Naive B cell (primary cell): ENCODE measurements at regions not wholly inside any gene's neighbourhood (a gene's known extent, or its start where the extent isn't known, plus 50 kb on each side); places are given as distances from the start of the nearest gene placed in this dataset.
"Not testable (repeated sequence)": the region's sequence is repeated elsewhere in the genome, so short reads cannot be mapped to it uniquely, and the experiment has no call there.

Experiments
- ATAC-seq, 2 donors: fragments of 150-1000 bp; cut with Tn5 transposase; 2 replicates each; pipeline ENCODE4 v1.10.0; 2021; ENCODE audit warnings: low read depth in 2 of 2, mild to moderate bottlenecking in 2 of 2, moderate library complexity in 2 of 2
- DNase-seq: peaks from one replicate; pipeline ENCODE4 v3.0.0; 2022
- H3K27ac Mint-ChIP-seq, 6 donors: one replicate each; pipeline ENCODE4 v1.8.0; 2020 to 2022; ENCODE audit warnings: mild to moderate bottlenecking in 6 of 6, mixed read lengths in 6 of 6, moderate library complexity in 5 of 6, inconsistent platforms in 2 of 6
- H3K27me3 Mint-ChIP-seq, 3 donors: one replicate each; pipeline ENCODE4 v1.8.0; 2021 to 2022; ENCODE audit warnings: mixed read lengths in 3 of 3, mild to moderate bottlenecking in 1 of 3
- H3K36me3 Mint-ChIP-seq, 2 donors: one replicate each; pipeline ENCODE4 v1.8.0; 2020 to 2022; ENCODE audit warnings: mixed read lengths in 2 of 2, inconsistent platforms in 1 of 2, mild to moderate bottlenecking in 1 of 2
- H3K4me1 Mint-ChIP-seq, 3 donors: one replicate each; pipeline ENCODE4 v1.8.0; 2020 to 2022; ENCODE audit warnings: mixed read lengths in 3 of 3, inconsistent platforms in 1 of 3, mild to moderate bottlenecking in 1 of 3, moderate library complexity in 1 of 3
- H3K4me3 Mint-ChIP-seq, 8 donors: one replicate each; pipeline ENCODE4 v1.8.0; 2020 to 2022; ENCODE audit warnings: mild to moderate bottlenecking in 8 of 8, mixed read lengths in 8 of 8, moderate library complexity in 8 of 8, inconsistent platforms in 2 of 8
- H3K9me3 Mint-ChIP-seq, 7 donors: one replicate each; pipeline ENCODE4 v1.8.0; 2020 to 2022; ENCODE audit warnings: mixed read lengths in 7 of 7, mild to moderate bottlenecking in 5 of 7, inconsistent platforms in 2 of 7, moderate library complexity in 1 of 7

DNA sequence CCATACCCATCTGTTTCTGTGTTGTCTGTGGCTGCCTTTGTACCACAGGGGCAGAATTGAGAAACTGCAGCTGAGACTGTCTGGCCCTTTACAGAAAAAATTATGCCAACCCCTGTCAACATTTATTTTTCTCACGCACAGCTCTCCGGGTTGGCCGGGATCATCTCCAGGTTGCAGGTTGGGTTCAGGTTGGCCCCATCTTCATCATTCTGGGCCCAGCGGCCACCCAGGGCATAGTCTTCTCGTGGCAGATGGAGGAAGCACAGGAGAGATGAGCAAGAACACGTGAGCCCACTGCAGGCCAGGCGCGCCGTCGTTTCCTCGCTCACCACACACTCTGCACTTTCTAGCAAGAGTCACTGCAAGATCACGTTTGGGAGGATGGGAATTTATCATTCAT is 66.1 kb upstream of the SEC14L1 start:
- H3K4me1 Mint-ChIP-seq = peaks cover 0 to 10% (median 5%) of the 10 kb centered on the region in 3 donors
- H3K4me3 Mint-ChIP-seq = no peak overlapping the region
- no peak for ATAC-seq
- H3K36me3 Mint-ChIP-seq = no peaks in the 10 kb centered on the region
- H3K27me3 Mint-ChIP-seq = peaks cover 21 to 45% (median 43%) of the 10 kb centered on the region in 3 donors
- H3K9me3 Mint-ChIP-seq = no peaks in the 10 kb centered on the region
- no peak for DNase-seq
- no peak overlapping the region for H3K27ac Mint-ChIP-seq

DNA sequence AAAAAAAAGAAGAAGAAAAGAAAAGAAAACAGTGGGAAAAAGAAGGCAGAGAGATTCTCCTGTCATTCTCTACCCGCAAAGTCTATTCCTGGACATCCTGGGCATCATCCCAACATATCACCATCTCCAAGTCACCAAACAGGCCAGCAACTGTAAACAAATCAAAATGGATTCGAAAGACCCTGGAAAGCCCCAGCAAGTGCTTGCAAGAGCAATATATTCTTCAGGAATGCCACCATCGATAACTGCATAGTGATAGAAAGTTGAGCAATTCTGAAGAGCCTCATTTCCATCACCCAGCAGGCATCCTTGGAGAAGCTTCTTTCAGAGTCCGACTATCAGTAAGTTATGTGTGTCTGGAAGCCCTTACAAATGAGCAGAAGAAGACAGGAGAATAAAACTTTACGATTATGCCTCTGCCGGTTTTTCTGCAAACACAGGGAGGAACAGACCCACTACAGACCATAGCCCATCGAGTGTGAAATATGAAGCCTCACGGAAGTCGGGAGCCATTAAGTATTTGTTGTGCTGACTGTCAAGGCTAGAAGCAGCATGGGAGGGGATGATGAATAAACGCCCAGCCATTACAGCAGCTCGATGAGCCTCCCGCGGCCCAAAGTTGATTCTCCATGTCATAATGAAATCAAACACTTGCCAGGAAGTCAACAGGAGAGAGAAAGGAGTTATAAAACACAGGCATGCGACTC is 64.5 kb upstream of the SEC14L1 start:
- peaks cover 21 to 45% (median 43%) of the 10 kb centered on the region in 3 donors for H3K27me3 Mint-ChIP-seq
- DNase-seq (no peak), ATAC-seq (no peak)
- H3K4me1 Mint-ChIP-seq = peaks cover 0 to 11% (median 7%) of the 10 kb centered on the region in 3 donors
- H3K4me3 Mint-ChIP-seq = no peak overlapping the region
- no peaks in the 10 kb centered on the region for H3K36me3 Mint-ChIP-seq
- H3K27ac Mint-ChIP-seq = no peak overlapping the region
- no peaks in the 10 kb centered on the region for H3K9me3 Mint-ChIP-seq

DNA sequence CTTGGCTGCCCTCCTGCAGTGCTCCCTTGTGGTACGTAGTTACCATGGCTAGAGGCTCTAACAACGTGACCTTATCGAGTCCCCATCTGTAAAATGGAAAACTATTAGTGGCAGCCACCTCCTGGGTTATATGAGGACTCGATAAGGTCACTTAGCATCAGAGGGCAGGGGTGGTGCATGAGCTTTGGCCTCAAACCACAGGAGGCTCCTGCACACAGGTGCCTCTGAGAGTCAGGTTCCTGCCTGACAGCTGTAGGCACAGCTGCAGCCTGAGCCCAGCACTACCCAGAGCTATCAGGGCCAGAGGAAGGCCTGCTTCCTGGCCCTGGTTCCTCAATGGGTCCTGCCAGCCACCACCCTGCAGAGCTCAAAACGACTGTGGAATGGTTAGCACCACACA is 57.2 kb upstream of the SEC14L1 start:
- ATAC-seq = no peak
- no peak for DNase-seq
- H3K27ac Mint-ChIP-seq = peak overlapping the region in 1 of 6 donors; percentile 57
- H3K27me3 Mint-ChIP-seq = peaks cover 0 to 11% (median 5%) of the 10 kb centered on the region in 3 donors
- H3K4me1 Mint-ChIP-seq = peaks cover 16 to 30% (median 16%) of the 10 kb centered on the region in 3 donors
- H3K4me3 Mint-ChIP-seq = no peak overlapping the region
- H3K9me3 Mint-ChIP-seq = peaks cover 0 to 4% (median 0%) of the 10 kb centered on the region in 7 donors
- no peaks in the 10 kb centered on the region for H3K36me3 Mint-ChIP-seq

DNA sequence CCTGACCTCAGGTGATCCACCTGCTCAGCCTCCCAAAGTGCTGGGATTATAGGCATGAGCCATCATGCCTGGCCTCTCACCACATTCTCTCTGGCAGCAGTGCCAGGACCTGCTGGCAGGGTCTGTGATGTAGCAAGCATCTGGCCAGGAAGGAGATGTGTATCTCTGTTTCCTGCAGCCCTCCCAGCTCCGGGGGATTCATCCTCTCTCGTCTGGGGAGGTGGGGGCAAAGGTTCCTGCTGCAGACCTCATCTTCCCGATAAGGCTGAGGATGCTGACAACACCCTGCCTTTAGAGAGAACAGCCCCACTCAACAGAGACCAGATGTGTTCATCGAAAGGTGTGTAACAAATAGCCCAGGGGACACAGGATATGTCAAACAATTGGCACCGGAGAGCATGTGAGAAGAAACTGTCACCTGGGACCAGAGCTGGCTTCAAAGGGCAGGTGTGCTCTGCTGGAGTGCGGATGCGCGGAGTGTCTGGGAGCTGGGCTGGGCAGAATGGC is 54.8 kb upstream of the SEC14L1 start:
- no peaks in the 10 kb centered on the region for H3K36me3 Mint-ChIP-seq
- H3K27me3 Mint-ChIP-seq = peaks cover 0 to 11% (median 5%) of the 10 kb centered on the region in 3 donors
- peak overlapping the region in 3 of 6 donors; percentile 42 to 90 (median 84) for H3K27ac Mint-ChIP-seq
- H3K4me3 Mint-ChIP-seq = peak overlapping the region in 3 of 8 donors; percentile 1 to 65 (median 34)
- H3K4me1 Mint-ChIP-seq = peaks cover 24 to 42% (median 41%) of the 10 kb centered on the region in 3 donors
- no peak for ATAC-seq
- DNase-seq = no peak
- H3K9me3 Mint-ChIP-seq = peaks cover 0 to 4% (median 0%) of the 10 kb centered on the region in 7 donors

DNA sequence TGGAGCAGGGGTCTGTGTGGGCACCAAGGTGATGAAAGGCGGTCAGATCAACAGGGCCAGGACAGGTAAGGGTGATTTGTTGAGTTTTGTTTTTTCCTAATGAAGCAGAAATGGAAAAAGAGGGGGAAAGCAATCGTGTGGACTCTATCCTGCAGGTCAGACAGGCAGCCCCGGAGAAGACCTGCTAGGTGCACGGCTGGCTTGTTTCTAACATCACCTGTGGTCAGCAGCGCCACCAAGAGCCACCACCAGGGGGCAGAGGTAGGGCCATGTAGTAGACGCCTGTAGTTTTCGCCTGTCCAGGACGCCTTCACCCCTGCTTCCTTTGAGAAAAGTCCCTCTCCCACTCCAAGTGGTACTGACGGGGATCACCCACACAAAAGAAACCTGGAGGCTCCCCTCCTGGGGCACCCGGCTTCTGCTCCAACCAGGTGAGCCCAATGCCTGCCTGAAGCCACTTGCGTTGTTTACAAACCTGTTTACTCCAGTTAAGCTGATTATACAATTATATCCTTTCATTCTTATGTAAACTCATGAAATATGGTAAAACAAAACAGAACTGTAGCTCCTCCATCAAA is 54.2 kb upstream of the SEC14L1 start:
- peak overlapping the region in 3 of 6 donors; percentile 42 to 90 (median 84) for H3K27ac Mint-ChIP-seq
- DNase-seq = peak; percentile 75
- ATAC-seq = peak; percentile 16 to 31
- H3K27me3 Mint-ChIP-seq = peaks cover 0 to 11% (median 5%) of the 10 kb centered on the region in 3 donors
- H3K9me3 Mint-ChIP-seq = peaks cover 0 to 4% (median 0%) of the 10 kb centered on the region in 7 donors
- H3K4me3 Mint-ChIP-seq = peak overlapping the region in 6 of 8 donors; percentile 1 to 65 (median 32)
- no peaks in the 10 kb centered on the region for H3K36me3 Mint-ChIP-seq
- H3K4me1 Mint-ChIP-seq = peaks cover 24 to 47% (median 45%) of the 10 kb centered on the region in 3 donors

DNA sequence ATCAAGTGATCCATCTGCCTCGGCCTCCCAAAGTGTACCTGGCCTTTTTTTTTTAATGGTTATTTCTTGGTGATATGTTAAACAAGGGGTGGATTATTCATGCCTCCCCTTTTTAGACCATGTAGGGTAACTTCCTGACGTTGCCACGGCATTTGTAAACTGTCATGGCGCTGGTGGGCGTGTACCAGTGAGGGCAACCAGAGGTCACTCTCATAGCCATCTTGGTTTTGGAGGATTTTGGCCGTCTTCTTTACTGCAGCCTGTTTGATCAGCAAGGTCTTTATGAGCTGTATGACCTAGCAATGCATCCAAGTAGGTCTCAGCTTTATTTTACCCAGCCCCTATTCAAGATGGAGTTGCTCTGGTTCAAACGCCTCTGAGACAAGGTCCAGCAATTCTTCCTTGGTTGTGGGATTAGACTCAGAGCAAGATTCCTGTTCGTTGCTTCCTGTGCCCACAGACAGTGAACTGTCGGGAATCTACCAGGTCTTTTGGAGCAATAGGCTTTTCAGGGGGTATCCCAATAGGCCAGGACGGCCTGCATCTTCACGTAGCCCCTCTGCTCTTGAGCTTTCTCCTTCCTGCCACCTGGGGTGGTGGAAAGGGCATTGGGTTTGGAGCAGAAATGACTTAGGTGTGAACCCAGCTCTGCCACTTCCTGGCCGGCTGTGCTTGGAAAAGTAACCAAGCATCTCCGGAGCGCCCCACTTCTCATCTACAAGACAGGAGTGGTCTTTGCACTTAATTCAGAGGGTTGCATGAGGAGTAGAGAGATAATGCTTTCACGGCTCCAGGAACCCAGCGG is 52.9 kb upstream of the SEC14L1 start:
- Mint-ChIP-seq H3K9me3 (peaks cover 0 to 4% (median 0%) of the 10 kb centered on the region in 7 donors), H3K27me3 (peaks cover 0 to 11% (median 0%) of the 10 kb centered on the region in 3 donors), H3K4me3 (peak overlapping the region; percentile 94 to 100 (median 98)), H3K36me3 (peaks cover 5 to 8% of the 10 kb centered on the region in 2 donors), H3K4me1 (peaks cover 30 to 57% (median 47%) of the 10 kb centered on the region in 3 donors), H3K27ac (peak overlapping the region; percentile 97 to 100 (median 98))
- ATAC-seq = no peak
- no peak for DNase-seq

DNA sequence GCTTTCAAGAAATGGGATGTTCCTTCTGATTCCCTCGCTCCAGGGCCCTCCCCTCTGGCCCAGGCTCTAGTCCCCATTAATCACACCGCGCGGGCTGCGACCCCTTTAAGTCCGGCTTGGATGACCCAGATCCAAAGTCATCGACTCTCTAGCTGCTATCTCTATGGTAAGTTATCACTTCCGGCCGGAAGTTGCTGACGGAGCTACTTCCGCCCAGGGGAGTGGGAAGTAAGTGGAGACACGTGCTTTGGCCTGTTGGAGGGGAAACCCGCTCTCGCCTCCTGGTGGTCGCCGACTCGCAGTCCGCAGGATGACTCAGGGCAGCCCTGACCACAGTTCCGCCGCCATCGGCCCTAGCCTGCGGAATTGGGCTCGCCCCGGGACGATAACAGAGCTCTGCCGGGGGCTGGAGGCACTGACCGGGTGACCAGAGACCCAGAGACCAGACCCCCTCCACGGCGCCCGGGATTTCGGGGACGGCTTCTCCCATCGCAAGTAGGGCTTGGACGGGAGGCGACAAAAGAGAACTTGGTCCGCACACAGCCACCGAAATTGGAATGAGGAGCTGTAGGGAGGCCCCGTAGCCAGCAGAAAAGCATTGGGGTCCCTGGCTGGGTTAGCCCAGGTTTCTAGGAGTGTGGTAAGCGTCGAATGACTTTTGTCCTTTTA is 52.2 kb upstream of the SEC14L1 start:
- peak; percentile 92 to 94 for ATAC-seq
- Mint-ChIP-seq H3K4me3 (peak overlapping the region; percentile 94 to 100 (median 98)), H3K4me1 (peaks cover 30 to 60% (median 47%) of the 10 kb centered on the region in 3 donors), H3K27me3 (peaks cover 0 to 11% (median 0%) of the 10 kb centered on the region in 3 donors), H3K36me3 (peaks cover 5 to 8% of the 10 kb centered on the region in 2 donors), H3K9me3 (no peaks in the 10 kb centered on the region), H3K27ac (peak overlapping the region; percentile 97 to 100 (median 98))
- peak; percentile 93 for DNase-seq

DNA sequence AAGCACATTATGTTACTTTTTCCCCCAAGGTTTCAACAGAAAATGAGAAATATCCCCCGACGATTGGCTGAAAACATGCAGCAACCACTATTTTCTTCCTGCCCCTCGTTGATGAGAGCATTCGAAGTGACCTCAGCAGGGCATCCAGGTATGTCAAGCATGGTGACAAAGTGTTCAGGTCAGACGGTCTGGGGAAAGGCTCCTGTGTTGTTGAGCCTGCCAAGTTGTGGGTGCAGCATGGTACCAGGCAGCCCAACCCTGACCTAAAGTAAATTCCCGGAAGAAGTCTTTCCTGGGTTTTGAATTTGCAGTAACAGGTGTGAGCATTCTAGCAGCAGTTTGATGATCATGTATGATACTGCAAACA is 51.7 kb upstream of the SEC14L1 start:
- H3K27me3 Mint-ChIP-seq = peaks cover 0 to 11% (median 0%) of the 10 kb centered on the region in 3 donors
- ATAC-seq (no peak), DNase-seq (no peak)
- no peaks in the 10 kb centered on the region for H3K9me3 Mint-ChIP-seq
- peaks cover 5 to 8% of the 10 kb centered on the region in 2 donors for H3K36me3 Mint-ChIP-seq
- H3K27ac Mint-ChIP-seq = peak overlapping the region; percentile 97 to 100 (median 98)
- peak overlapping the region; percentile 94 to 100 (median 98) for H3K4me3 Mint-ChIP-seq
- H3K4me1 Mint-ChIP-seq = peaks cover 30 to 60% (median 47%) of the 10 kb centered on the region in 3 donors

DNA sequence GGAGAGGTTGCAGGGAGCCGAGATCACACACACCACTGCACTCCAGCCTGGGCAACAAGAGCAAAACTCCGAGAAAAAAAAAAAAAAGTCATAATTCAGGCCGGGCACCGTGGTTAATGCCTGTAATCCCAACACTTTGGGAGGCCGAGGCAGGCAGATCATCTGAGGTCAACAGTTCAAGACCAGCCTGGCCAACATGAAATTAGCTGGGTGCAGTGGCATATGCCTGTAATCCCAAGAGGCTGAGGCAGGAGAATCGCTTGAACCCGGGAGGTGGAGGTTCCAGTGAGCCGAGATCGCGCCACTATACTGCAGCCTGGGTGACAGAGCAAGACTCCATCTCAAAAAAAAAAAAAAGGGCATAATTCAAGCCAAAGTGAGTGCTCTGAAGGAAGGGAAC is 50.8 kb upstream of the SEC14L1 start:
- not testable (repeated sequence) for ATAC-seq, DNase-seq, H3K36me3 Mint-ChIP-seq, H3K9me3 Mint-ChIP-seq
- Mint-ChIP-seq H3K4me1 (peaks cover 30 to 62% (median 47%) of the 10 kb centered on the region in 3 donors), H3K27me3 (peaks cover 0 to 11% (median 0%) of the 10 kb centered on the region in 3 donors), H3K4me3 (peak overlapping the region; percentile 76 to 100 (median 97)), H3K27ac (peak overlapping the region; percentile 77 to 100 (median 98))

DNA sequence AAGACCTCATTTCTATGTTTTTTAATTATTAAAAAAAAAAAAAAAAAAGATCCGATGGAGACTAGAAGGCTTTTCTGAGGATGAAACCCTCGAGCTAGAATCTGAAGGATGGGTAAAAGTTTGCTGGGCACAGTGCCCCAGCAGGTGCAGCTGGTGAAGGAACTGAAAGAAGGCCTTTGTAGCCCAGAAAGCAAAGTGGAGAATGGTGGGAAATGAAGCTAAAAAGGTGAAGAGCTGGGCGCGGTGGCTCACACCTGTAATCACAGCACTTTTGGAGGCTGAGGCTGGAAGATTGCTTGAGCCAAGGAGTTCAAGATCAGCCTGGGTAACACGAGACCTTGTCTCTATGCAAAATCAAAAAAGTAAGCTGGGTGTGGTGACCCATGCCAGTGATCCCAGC is 50.3 kb upstream of the SEC14L1 start:
- Mint-ChIP-seq H3K4me1 (peaks cover 30 to 63% (median 47%) of the 10 kb centered on the region in 3 donors), H3K36me3 (peaks cover 8 to 11% of the 10 kb centered on the region in 2 donors)
- no peak for ATAC-seq

More for the DNA sequence above, 50.3 kb upstream of the SEC14L1 start:
- Mint-ChIP-seq H3K9me3 (no peaks in the 10 kb centered on the region), H3K27me3 (peaks cover 0 to 10% (median 0%) of the 10 kb centered on the region in 3 donors), H3K27ac (peak overlapping the region; percentile 80 to 100 (median 96)), H3K4me3 (peak overlapping the region; percentile 24 to 100 (median 96))
- DNase-seq = no peak
